GM23338 (cell line): ENCODE measurements at regions not wholly inside any gene's neighbourhood (a gene's known extent, or its start where the extent isn't known, plus 50 kb on each side); places are given as distances from the start of the nearest gene placed in this dataset.
A peak's percentile ranks its signal among the peaks of the same experiment; 100 is the strongest.

Experiments
- ATAC-seq: fragments of 200-7000 bp; cut with Tn5 transposase; 3 replicates; pipeline ENCODE4 v1.9.1; 2020
- DNase-seq: peaks from one replicate; pipeline ENCODE4 v3.0.0-alpha.2; 2015; ENCODE audit warnings: low spot score
- H2AFZ ChIP-seq: fragments of 200-600 bp; sonication (generic); 2 replicates; pipeline ENCODE4 v1.8.0; 2016; ENCODE audit warnings: antibody characterized with exemption, mild to moderate bottlenecking, moderate library complexity
- H3F3A ChIP-seq: fragments of 200-600 bp; sonication (generic); replicated peaks from 2 replicates; pipeline ENCODE4 v1.8.0; 2017; ENCODE audit warnings: antibody characterized with exemption, mixed run types, low read depth
- H3K27ac ChIP-seq: fragments of 200-600 bp; sonication (generic); 2 replicates; pipeline ENCODE4 v1.6.1; 2016; ENCODE audit warnings: low read depth
- H3K27me3 ChIP-seq: fragments of 200-600 bp; sonication (generic); 2 replicates; pipeline ENCODE4 v1.8.0; 2016; ENCODE audit warnings: mild to moderate bottlenecking, mixed run types, moderate library complexity; ENCODE audit not compliant: insufficient read depth
- H3K36me3 ChIP-seq: fragments of 200-600 bp; sonication (generic); 2 replicates; pipeline ENCODE4 v1.8.0; 2016; ENCODE audit warnings: mild to moderate bottlenecking; ENCODE audit not compliant: insufficient read depth
- H3K4me1 ChIP-seq: fragments of 200-600 bp; sonication (generic); 2 replicates; pipeline ENCODE4 v1.8.0; 2016; ENCODE audit warnings: mild to moderate bottlenecking, moderate library complexity; ENCODE audit not compliant: insufficient read depth
- H3K4me2 ChIP-seq: fragments of 200-600 bp; sonication (generic); 2 replicates; pipeline ENCODE4 v1.7.1; 2017; ENCODE audit warnings: mixed run types
- H3K4me3 ChIP-seq: fragments of 200-600 bp; sonication (generic); 2 replicates; pipeline ENCODE4 v1.6.1; 2016; ENCODE audit warnings: mixed run types
- H3K79me2 ChIP-seq: fragments of 200-600 bp; sonication (generic); replicated peaks from 2 replicates; pipeline ENCODE4 v1.8.0; 2017; ENCODE audit warnings: mild to moderate bottlenecking; ENCODE audit not compliant: insufficient read depth
- H3K9me2 ChIP-seq: fragments of 200-600 bp; sonication (generic); 2 replicates; pipeline ENCODE4 v1.8.0; 2017; ENCODE audit not compliant: insufficient read depth
- H4K20me1 ChIP-seq: fragments of 200-600 bp; sonication (generic); replicated peaks from 2 replicates; pipeline ENCODE4 v1.8.0; 2017; ENCODE audit warnings: mild to moderate bottlenecking; ENCODE audit not compliant: insufficient read depth
- H3K27ac Mint-ChIP-seq: 2 replicates; pipeline ENCODE4 v1.8.0; 2020; ENCODE audit warnings: inconsistent platforms, mild to moderate bottlenecking, moderate library complexity, mixed read lengths
- H3K27me3 Mint-ChIP-seq: 3 replicates; pipeline ENCODE4 v1.8.0; 2022; ENCODE audit warnings: low read depth, mild to moderate bottlenecking, moderate library complexity, mixed read lengths, inconsistent platforms; ENCODE audit not compliant: insufficient read depth, poor library complexity
- H3K36me3 Mint-ChIP-seq: 3 replicates; pipeline ENCODE4 v1.8.0; 2021; ENCODE audit warnings: low read depth, mild to moderate bottlenecking, inconsistent platforms, moderate library complexity, mixed read lengths
- H3K4me1 Mint-ChIP-seq: 3 replicates; pipeline ENCODE4 v1.8.0; 2020; ENCODE audit warnings: mild to moderate bottlenecking, inconsistent platforms, mixed read lengths
- H3K4me3 Mint-ChIP-seq: 3 replicates; pipeline ENCODE4 v1.8.0; 2021; ENCODE audit warnings: moderate library complexity, mild to moderate bottlenecking, inconsistent platforms, mixed read lengths
- H3K9me3 Mint-ChIP-seq: 3 replicates; pipeline ENCODE4 v1.8.0; 2020; ENCODE audit warnings: moderate library complexity, mild to moderate bottlenecking, inconsistent platforms, mixed read lengths
- CTCF ChIP-seq, 2 experiments: fragments of 200-600 bp in 1 of 2; sonication (generic) in 1 of 2; conservative IDR thresholded peaks; 2 replicates each; pipeline versions ENCODE4 v1.5.1 to v1.6.1; 2016 to 2017; ENCODE audit warnings: antibody characterized with exemption in 2 of 2, low read depth in 2 of 2, mild to moderate bottlenecking in 2 of 2, moderate library complexity in 1 of 2
- EZH2 ChIP-seq: fragments of 200-600 bp; sonication (generic); IDR thresholded peaks from one replicate; pipeline ENCODE4 v1.8.0; 2017; ENCODE audit warnings: antibody characterized with exemption, mild to moderate bottlenecking, low read depth; ENCODE audit not compliant: unreplicated experiment
- EZH2phosphoT487 ChIP-seq: fragments of 200-600 bp; sonication (generic); IDR thresholded peaks from one replicate; pipeline ENCODE4 v1.8.1; 2018; ENCODE audit warnings: antibody characterized with exemption; ENCODE audit not compliant: unreplicated experiment
- NANOG ChIP-seq: IDR thresholded peaks from 2 replicates; pipeline ENCODE4 v1.6.1; 2016; ENCODE audit warnings: antibody characterized with exemption, borderline replicate concordance
- REST ChIP-seq: IDR thresholded peaks from one replicate; pipeline ENCODE4 v1.6.1; 2018; ENCODE audit warnings: antibody characterized with exemption; ENCODE audit not compliant: unreplicated experiment
- STAT1 ChIP-seq: IDR thresholded peaks from one replicate; pipeline ENCODE4 v1.6.1; 2016; ENCODE audit warnings: antibody characterized with exemption; ENCODE audit not compliant: unreplicated experiment
- ZNF331 ChIP-seq: fragments of 250-450 bp; sonication (Bioruptor Pico); IDR thresholded peaks from 2 replicates; pipeline ENCODE4 v1.5.0; 2020; ENCODE audit warnings: low read depth, mild to moderate bottlenecking, moderate library complexity

GRCh38 chr14:54329082-54329695, 67.6 kb upstream of the CDKN3 start:
- ATAC-seq (peak; percentile 99), DNase-seq (peak; percentile 92)
- TF ChIP-seq NANOG (no peak), CTCF (conservative IDR thresholded peaks at IDR 0.05; ENCODE audit: low read depth in 2 of 2) (peak; percentile 66 to 88)
- Mint-ChIP-seq H3K4me1 (peaks cover 4% of the 10 kb centered on the region; the same call in 1 of the 3 replicates), H3K36me3 (no peaks in the 10 kb centered on the region), H3K4me3 (no peak overlapping the region), H3K27ac (no peak overlapping the region), H3K9me3 (no peaks in the 10 kb centered on the region), H3K27me3 (no peaks in the 10 kb centered on the region)
- Histone ChIP-seq H3K79me2 (no peaks in the 10 kb centered on the region), H3K36me3 (no peaks in the 10 kb centered on the region), H3K4me2 (no peak overlapping the region), H4K20me1 (no peaks in the 10 kb centered on the region), H3F3A (no peaks in the 10 kb centered on the region), H3K4me1 (no peaks in the 10 kb centered on the region), H3K27ac (no peak overlapping the region), H3K27me3 (no peaks in the 10 kb centered on the region), H3K9me2 (no peaks in the 10 kb centered on the region), H3K4me3 (no peak overlapping the region), H2AFZ (no peak overlapping the region)

- no peaks in the 10 kb centered on the region for H3K27me3 ChIP-seq
- no peak overlapping the region for H3K4me2 ChIP-seq
- Mint-ChIP-seq H3K27me3 (no peaks in the 10 kb centered on the region), H3K36me3 (no peaks in the 10 kb centered on the region), H3K4me3 (no peak overlapping the region), H3K9me3 (no peaks in the 10 kb centered on the region), H3K27ac (no peak overlapping the region), H3K4me1 (peaks cover 4% of the 10 kb centered on the region; the same call in 2 of the 3 replicates)
- H2AFZ ChIP-seq = peak overlapping the region; percentile 72; the same call in 1 of the 2 replicates
- H4K20me1 ChIP-seq = no peaks in the 10 kb centered on the region
- no peaks in the 10 kb centered on the region for H3K9me2 ChIP-seq
- no peak overlapping the region for H3K27ac ChIP-seq
- no peaks in the 10 kb centered on the region for H3K79me2 ChIP-seq
- no peaks in the 10 kb centered on the region for H3K4me1 ChIP-seq
- DNase-seq = no peak
- H3F3A ChIP-seq = no peaks in the 10 kb centered on the region
- no peak for ATAC-seq
- no peak for TF ChIP-seq ZNF331
- TF ChIP-seq EZH2 = no peak
- no peak for TF ChIP-seq EZH2phosphoT487
- no peak for TF ChIP-seq STAT1
- no peaks in the 10 kb centered on the region for H3K36me3 ChIP-seq
- no peak overlapping the region for H3K4me3 ChIP-seq
Measured at GRCh38 chr14:54330876-54331275, 65.9 kb upstream of the CDKN3 start.

GRCh38 chr14:54331516-54331915, 65.3 kb upstream of the CDKN3 start:
- H3K27me3 Mint-ChIP-seq = no peaks in the 10 kb centered on the region
- TF ChIP-seq REST (no peak), NANOG (no peak), STAT1 (no peak)

More at GRCh38 chr14:54331516-54331915, 65.3 kb upstream of the CDKN3 start:
- Histone ChIP-seq H3F3A (no peaks in the 10 kb centered on the region), H3K79me2 (no peaks in the 10 kb centered on the region), H4K20me1 (no peaks in the 10 kb centered on the region), H3K4me3 (no peak overlapping the region), H3K4me2 (no peak overlapping the region), H3K9me2 (no peaks in the 10 kb centered on the region), H2AFZ (no peak overlapping the region), H3K27ac (no peak overlapping the region), H3K36me3 (no peaks in the 10 kb centered on the region), H3K27me3 (no peaks in the 10 kb centered on the region), H3K4me1 (no peaks in the 10 kb centered on the region)
- no peaks in the 10 kb centered on the region for H3K9me3 Mint-ChIP-seq
- H3K27ac Mint-ChIP-seq = no peak overlapping the region
- H3K4me3 Mint-ChIP-seq = no peak overlapping the region
- peaks cover 4% of the 10 kb centered on the region; the same call in 2 of the 3 replicates for H3K4me1 Mint-ChIP-seq
- H3K36me3 Mint-ChIP-seq = no peaks in the 10 kb centered on the region
- no peak for DNase-seq
- ATAC-seq = no peak
